PC-9 (cell line): ENCODE measurements at regions not wholly inside any gene's neighbourhood (a gene's known extent, or its start where the extent isn't known, plus 50 kb on each side); places are given as distances from the start of the nearest gene placed in this dataset.

ENCODE experiments used
- CTCF ChIP-seq: fragments of 200-600 bp; sonication (generic); conservative IDR thresholded peaks from 2 replicates; pipeline ENCODE4 v1.6.1; 2017; ENCODE audit warnings: mixed run types, antibody characterized with exemption, mild to moderate bottlenecking, moderate library complexity
- EZH2 ChIP-seq: fragments of 200-600 bp; sonication (generic); IDR thresholded peaks from 2 replicates; pipeline ENCODE4 v1.8.0; 2017; ENCODE audit warnings: antibody characterized with exemption, low read depth

GRCh38 chr9:115657695-115658094, 495.9 kb upstream of the PAPPA start:
- TF ChIP-seq CTCF (no peak), EZH2 (no peak)
